RPMI8226 (cell line): ENCODE measurements at regions not wholly inside any gene's neighbourhood (a gene's known extent, or its start where the extent isn't known, plus 50 kb on each side); places are given as distances from the start of the nearest gene placed in this dataset.

Experiments used
- DNase-seq: peaks from one replicate; pipeline ENCODE4 v3.0.0-alpha.2; 2015

- no peak for DNase-seq
Measured at GRCh38 chr2:134190807-134191203, 63.1 kb upstream of the MGAT5 start.

- DNase-seq, result no peak
Measured at GRCh38 chr2:134191835-134192234, 62.0 kb upstream of the MGAT5 start.

GRCh38 chr2:134193006-134193405 is 60.9 kb upstream of the MGAT5 start:
- DNase-seq, result no peak

- DNase-seq, result no peak
Measured at GRCh38 chr2:134194519-134194918, 59.4 kb upstream of the MGAT5 start.

GRCh38 chr2:134195341-134195740 is 58.5 kb upstream of the MGAT5 start:
- no peak for DNase-seq

- DNase-seq, result no peak
Measured at GRCh38 chr2:134197445-134197844, 56.4 kb upstream of the MGAT5 start.

- DNase-seq, result no peak
Measured at GRCh38 chr2:134198006-134198634, 55.8 kb upstream of the MGAT5 start.

GRCh38 chr2:134199123-134199522 is 54.7 kb upstream of the MGAT5 start:
- DNase-seq, result no peak

GRCh38 chr2:134200036-134200618 is 53.7 kb upstream of the MGAT5 start:
- DNase-seq, result no peak

- DNase-seq, result no peak
Measured at GRCh38 chr2:134201533-134201932, 52.3 kb upstream of the MGAT5 start.

- no peak for DNase-seq
Measured at GRCh38 chr2:134202371-134202770, 51.5 kb upstream of the MGAT5 start.

- DNase-seq, result no peak
Measured at GRCh38 chr2:134203175-134203574, 50.7 kb upstream of the MGAT5 start.
